Duodenal mucosa (tissue), 2 donors: ENCODE measurements at regions not wholly inside any gene's neighbourhood (a gene's known extent, or its start where the extent isn't known, plus 50 kb on each side); places are given as distances from the start of the nearest gene placed in this dataset.
"Not testable (repeated sequence)": the region's sequence is repeated elsewhere in the genome, so short reads cannot be mapped to it uniquely, and the experiment has no call there.

ENCODE experiments used
- H3K27ac ChIP-seq: one replicate; pipeline ENCODE4 v1.7.0; 2013; ENCODE audit warnings: low read depth, low read length
- H3K27me3 ChIP-seq, 2 donors: one replicate each; pipeline ENCODE4 v1.7.0; 2013; ENCODE audit warnings: low read length in 2 of 2, control low read depth in 1 of 2; ENCODE audit not compliant: insufficient read depth in 2 of 2, control insufficient read depth in 1 of 2
- H3K36me3 ChIP-seq, 2 donors: one replicate each; pipeline ENCODE4 v1.7.0; 2013; ENCODE audit warnings: low read length in 2 of 2, control low read depth in 1 of 2; ENCODE audit not compliant: insufficient read depth in 2 of 2, control insufficient read depth in 1 of 2
- H3K4me1 ChIP-seq, 2 donors: one replicate each; pipeline ENCODE4 v1.7.0; 2013; ENCODE audit warnings: low read length in 2 of 2, control low read depth in 1 of 2; ENCODE audit not compliant: insufficient read depth in 2 of 2, control insufficient read depth in 1 of 2
- H3K4me3 ChIP-seq, 2 donors: one replicate each; pipeline ENCODE4 v1.7.0; 2013; ENCODE audit warnings: low read length in 2 of 2, low read depth in 1 of 2
- H3K9ac ChIP-seq, 2 donors: one replicate each; pipeline ENCODE4 v1.7.0; 2013; ENCODE audit warnings: low read length in 2 of 2, low read depth in 1 of 2
- H3K9me3 ChIP-seq, 2 donors: one replicate each; pipeline ENCODE4 v1.7.0; 2013; ENCODE audit warnings: low read length in 2 of 2, control low read depth in 1 of 2; ENCODE audit not compliant: control insufficient read depth in 1 of 2

DNA sequence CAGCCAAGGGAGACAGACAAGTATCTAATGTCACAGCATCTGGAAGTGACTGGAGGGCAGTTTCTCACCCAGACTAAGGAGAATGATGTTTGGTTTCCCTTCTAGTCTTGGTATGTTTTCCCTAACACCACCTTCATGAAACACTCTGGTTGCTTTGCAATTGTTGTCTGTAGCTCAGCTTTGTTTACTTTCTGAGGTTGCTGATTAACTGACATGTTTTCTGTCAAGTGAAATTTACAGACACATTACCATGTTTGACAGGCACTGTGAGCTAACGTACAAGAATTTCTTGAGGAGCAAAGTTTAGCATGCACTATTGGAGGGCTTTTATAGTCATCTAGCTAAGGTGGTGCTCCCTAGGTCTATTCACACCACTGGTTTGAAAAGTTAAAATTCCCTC is 131.6 kb upstream of the NECTIN3 start:
- Histone ChIP-seq H3K4me1 (no peaks in the 10 kb centered on the region), H3K27ac (no peak overlapping the region), H3K36me3 (no peaks in the 10 kb centered on the region), H3K9me3 (peaks cover 0 to 5% of the 10 kb centered on the region in 2 donors), H3K9ac (no peak overlapping the region), H3K27me3 (no peaks in the 10 kb centered on the region), H3K4me3 (no peak overlapping the region)

- no peaks in the 10 kb centered on the region for H3K36me3 ChIP-seq
- no peak overlapping the region for H3K27ac ChIP-seq
- peaks cover 14 to 17% of the 10 kb centered on the region in 2 donors for H3K9me3 ChIP-seq
- H3K27me3 ChIP-seq, result no peaks in the 10 kb centered on the region
- H3K4me1 ChIP-seq, result no peaks in the 10 kb centered on the region
- no peak overlapping the region for H3K9ac ChIP-seq
- no peak overlapping the region for H3K4me3 ChIP-seq
Observed at GRCh38 chr3:110944782-110945181, 126.8 kb upstream of the NECTIN3 start.

- H3K9ac ChIP-seq, result no peak overlapping the region
- H3K27ac ChIP-seq, result no peak overlapping the region
- peaks cover 17 to 21% of the 10 kb centered on the region in 2 donors for H3K9me3 ChIP-seq
- no peak overlapping the region for H3K4me3 ChIP-seq
- no peaks in the 10 kb centered on the region for H3K36me3 ChIP-seq
- H3K4me1 ChIP-seq, result no peaks in the 10 kb centered on the region
- H3K27me3 ChIP-seq, result no peaks in the 10 kb centered on the region
Observed at GRCh38 chr3:110946810-110947209, 124.8 kb upstream of the NECTIN3 start.

GRCh38 chr3:110949194-110949593 is 122.4 kb upstream of the NECTIN3 start:
- H3K4me3 ChIP-seq, H3K27me3 ChIP-seq: not testable (repeated sequence)

GRCh38 chr3:110955301-110955880 is 116.2 kb upstream of the NECTIN3 start:
- no peaks in the 10 kb centered on the region for H3K4me1 ChIP-seq
- H3K36me3 ChIP-seq, result no peaks in the 10 kb centered on the region
- H3K27ac ChIP-seq, result no peak overlapping the region
- no peak overlapping the region for H3K9ac ChIP-seq
- H3K4me3 ChIP-seq, result no peak overlapping the region
- H3K27me3 ChIP-seq, result no peaks in the 10 kb centered on the region
- peaks cover 0 to 4% of the 10 kb centered on the region in 2 donors for H3K9me3 ChIP-seq

More at GRCh38 chr3:110949194-110949593, 122.4 kb upstream of the NECTIN3 start:
- H3K4me1 ChIP-seq, H3K9ac ChIP-seq, H3K27ac ChIP-seq, H3K36me3 ChIP-seq: not testable (repeated sequence)
- H3K9me3 ChIP-seq, result peaks cover 17 to 21% of the 10 kb centered on the region in 2 donors

GRCh38 chr3:110956081-110956480 is 115.5 kb upstream of the NECTIN3 start:
- Histone ChIP-seq H3K27me3 (no peaks in the 10 kb centered on the region), H3K9me3 (no peaks in the 10 kb centered on the region), H3K4me1 (no peaks in the 10 kb centered on the region), H3K9ac (no peak overlapping the region), H3K27ac (no peak overlapping the region), H3K36me3 (no peaks in the 10 kb centered on the region), H3K4me3 (no peak overlapping the region)

- Histone ChIP-seq H3K9me3 (no peaks in the 10 kb centered on the region), H3K36me3 (no peaks in the 10 kb centered on the region), H3K27me3 (no peaks in the 10 kb centered on the region), H3K9ac (no peak overlapping the region), H3K4me3 (no peak overlapping the region), H3K4me1 (no peaks in the 10 kb centered on the region), H3K27ac (no peak overlapping the region)
Observed at GRCh38 chr3:110957247-110958025, 114.2 kb upstream of the NECTIN3 start.

DNA sequence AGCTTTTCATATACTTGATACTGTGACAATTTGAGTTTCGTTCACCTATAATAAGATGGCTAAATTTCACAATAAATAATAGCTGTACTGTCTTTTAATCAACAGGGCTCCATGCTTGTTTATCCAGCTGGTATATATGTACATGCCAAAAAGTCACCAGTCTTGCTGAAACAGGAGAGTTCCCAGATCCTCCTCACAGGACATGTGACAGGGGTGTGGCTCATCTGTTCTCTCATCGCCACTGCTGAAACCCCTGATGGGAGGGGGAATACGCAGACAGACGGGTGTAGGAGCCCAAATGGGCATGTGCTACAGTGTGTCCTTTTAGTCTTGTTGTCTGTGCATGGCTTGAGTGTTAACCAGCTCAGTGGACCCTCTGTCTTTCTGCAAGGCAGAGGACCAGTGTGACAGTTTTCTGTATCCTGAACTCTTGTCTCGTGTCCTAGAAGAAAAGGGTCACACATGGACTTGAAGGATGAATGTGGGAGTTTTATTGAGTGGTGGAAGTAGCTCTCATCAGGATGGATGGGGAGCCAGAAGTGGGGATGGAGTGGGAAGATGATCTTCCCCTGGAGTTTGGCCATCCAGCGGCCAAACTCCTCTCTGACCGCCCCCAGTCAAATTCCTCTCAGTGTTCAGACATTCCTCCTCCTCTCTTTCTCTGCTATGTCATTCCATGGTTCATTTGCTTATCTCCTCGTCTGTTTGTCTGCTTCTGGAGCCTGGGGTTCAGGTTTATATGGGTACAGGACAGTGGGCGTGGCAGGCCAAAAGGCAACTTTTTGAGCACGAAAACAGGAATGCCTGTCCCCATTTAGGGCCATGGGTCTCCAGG is 113.1 kb upstream of the NECTIN3 start:
- no peak overlapping the region for H3K27ac ChIP-seq
- H3K36me3 ChIP-seq, result no peaks in the 10 kb centered on the region
- H3K4me3 ChIP-seq, result no peak overlapping the region
- no peak overlapping the region for H3K9ac ChIP-seq
- no peaks in the 10 kb centered on the region for H3K27me3 ChIP-seq
- H3K4me1 ChIP-seq, result no peaks in the 10 kb centered on the region
- H3K9me3 ChIP-seq, result no peaks in the 10 kb centered on the region

- peaks cover 0 to 12% of the 10 kb centered on the region in 2 donors for H3K9me3 ChIP-seq
- no peak overlapping the region for H3K9ac ChIP-seq
- H3K4me1 ChIP-seq, result no peaks in the 10 kb centered on the region
Observed at GRCh38 chr3:110965976-110966375, 105.6 kb upstream of the NECTIN3 start.

More at GRCh38 chr3:110965976-110966375, 105.6 kb upstream of the NECTIN3 start:
- Histone ChIP-seq H3K27me3 (no peaks in the 10 kb centered on the region), H3K27ac (no peak overlapping the region), H3K36me3 (no peaks in the 10 kb centered on the region), H3K4me3 (no peak overlapping the region)
